ENCODE measurements at regions not wholly inside any gene's neighbourhood (a gene's known extent, or its start where the extent isn't known, plus 50 kb on each side); places are given as distances from the start of the nearest gene placed in this dataset.
"Not testable (repeated sequence)": the region's sequence is repeated elsewhere in the genome, so short reads cannot be mapped to it uniquely, and the experiment has no call there.

DNA sequence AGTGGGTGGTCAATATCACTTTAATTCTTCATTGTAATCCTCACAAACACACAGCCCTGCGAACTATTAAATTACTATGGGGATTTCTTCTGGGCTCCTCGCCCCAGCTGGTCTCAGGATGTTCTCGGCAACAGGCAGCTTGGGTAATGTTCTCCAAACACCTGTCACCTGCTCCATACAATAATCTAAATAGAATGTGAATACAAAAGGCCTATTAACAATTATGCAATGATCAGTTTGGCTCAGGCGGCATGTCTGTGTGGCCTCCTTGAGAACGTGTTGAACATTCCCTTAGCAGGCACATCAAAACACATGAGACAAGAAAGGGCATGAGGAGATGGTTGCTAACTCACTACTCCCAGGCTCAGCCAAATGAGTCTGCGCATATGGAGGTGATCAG lies 158.6 kb upstream of the KBTBD8 start:
- Mint-ChIP-seq H3K27ac (no peak overlapping the region), H3K27me3 (no peaks in the 10 kb centered on the region), H3K36me3 (ENCODE audit: low read depth) (no peaks in the 10 kb centered on the region), H3K4me1 (ENCODE audit: low read depth) (no peaks in the 10 kb centered on the region), H3K4me3 (no peak overlapping the region), H3K9me3 (peaks cover 9% of the 10 kb centered on the region)
- intact Hi-C loops (cut with micrococcal nuclease): no loop called here

DNA sequence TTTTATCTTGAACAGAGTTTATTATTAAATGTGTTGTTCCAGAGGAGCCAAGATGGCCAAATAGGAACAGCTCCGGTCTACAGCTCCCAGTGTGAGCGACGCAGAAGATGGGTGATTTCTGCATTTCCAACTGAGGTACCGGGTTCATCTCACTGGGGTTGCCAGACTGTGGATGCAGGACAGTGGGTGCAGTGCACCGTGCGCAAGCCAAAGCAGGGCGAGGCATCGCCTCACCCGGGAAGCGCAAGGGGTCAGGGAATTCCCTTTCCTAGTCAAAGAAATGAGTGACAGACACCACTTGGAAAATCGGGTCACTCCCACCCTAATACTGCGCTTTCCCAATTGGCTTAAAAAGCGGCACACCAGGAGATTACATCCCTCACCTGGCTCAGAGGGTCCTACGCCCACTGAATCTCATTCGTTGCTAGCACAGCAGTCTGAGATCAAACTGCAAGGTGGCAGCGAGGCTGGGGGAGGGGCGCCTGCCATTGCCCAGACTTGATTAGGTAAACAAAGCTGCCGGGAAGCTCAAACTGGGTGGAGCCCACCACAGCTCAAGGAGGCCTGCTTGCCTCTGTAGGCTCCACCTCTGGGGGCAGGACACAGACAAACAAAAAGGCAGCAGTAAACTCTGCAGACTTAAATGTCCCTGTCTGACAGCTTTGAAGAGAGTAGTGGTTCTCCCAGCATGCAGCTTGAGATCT lies 155.2 kb upstream of the KBTBD8 start:
- H3K4me1 Mint-ChIP-seq (ENCODE audit: low read depth); intact Hi-C loops (cut with micrococcal nuclease); H3K27me3 Mint-ChIP-seq; H3K27ac Mint-ChIP-seq; H3K9me3 Mint-ChIP-seq; H3K36me3 Mint-ChIP-seq (ENCODE audit: low read depth); H3K4me3 Mint-ChIP-seq: not testable (repeated sequence)

DNA sequence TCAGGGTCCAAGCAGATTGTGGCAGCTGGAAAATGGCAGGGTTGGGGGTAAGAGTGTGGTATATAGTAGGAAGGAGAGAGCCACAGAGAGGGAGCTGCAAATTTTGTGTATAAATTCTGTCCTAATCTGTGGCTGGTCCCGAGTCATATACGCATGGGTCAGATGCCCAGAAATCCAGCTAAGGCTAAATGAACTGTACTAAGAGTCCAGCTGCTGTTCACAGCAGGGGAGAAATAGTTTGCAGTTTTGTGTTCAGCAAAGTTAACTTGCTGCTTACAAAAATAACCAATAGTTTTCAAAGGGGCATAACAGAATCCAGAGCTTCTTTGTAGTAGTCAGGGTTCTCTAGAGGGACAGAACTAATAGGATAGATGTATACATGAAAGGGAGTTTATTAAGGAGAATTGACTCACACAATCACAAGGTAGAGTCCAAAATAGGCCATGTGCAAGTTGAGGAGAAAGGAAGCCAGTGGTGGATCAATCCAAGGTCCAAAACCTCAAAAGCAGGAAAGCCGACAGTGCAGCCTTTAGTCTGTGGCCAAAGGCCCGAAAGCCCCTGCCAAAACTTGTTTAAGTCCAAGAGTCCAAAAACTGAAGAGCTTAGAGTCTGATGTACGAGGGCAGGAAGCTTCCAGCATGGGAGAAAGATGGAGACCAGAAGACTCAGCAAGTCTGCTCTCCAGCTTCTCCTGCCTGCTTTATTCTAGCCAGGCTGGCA lies 146.1 kb upstream of the KBTBD8 start:
- Mint-ChIP-seq H3K4me1 (ENCODE audit: low read depth) (no peaks in the 10 kb centered on the region), H3K36me3 (ENCODE audit: low read depth) (no peaks in the 10 kb centered on the region), H3K27ac (no peak overlapping the region), H3K4me3 (no peak overlapping the region), H3K27me3 (no peaks in the 10 kb centered on the region), H3K9me3 (no peaks in the 10 kb centered on the region)
- intact Hi-C loops (cut with micrococcal nuclease): no loop called here

DNA sequence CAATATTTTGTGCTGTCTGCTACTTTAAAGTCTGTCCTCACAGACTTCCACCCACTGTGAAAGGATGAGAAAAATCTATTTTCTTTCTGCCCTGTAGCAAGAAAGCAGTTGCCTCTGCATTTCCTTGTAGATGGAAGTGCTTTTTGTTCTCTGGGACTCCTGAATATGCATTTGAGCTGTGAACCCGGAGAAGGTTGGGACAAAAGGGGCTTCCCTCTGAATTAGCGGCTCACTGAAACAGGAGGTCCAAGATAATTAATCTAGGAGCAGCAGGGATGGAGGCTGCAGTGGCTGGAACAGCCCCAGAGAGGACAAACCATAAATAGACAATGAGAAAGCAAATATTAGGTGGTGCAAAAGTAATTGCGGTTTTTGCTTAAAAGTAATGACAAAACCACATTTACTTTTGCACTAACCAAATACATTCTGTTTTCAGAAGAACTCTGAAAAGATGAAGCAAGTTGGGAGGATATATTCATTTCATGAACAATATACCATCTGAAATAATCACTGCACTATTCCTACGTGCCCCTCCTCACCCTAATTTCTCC lies 143.4 kb upstream of the KBTBD8 start:
- intact Hi-C loops (cut with micrococcal nuclease): no loop called here
- Mint-ChIP-seq H3K27ac (no peak overlapping the region), H3K4me3 (no peak overlapping the region), H3K4me1 (ENCODE audit: low read depth) (no peaks in the 10 kb centered on the region), H3K27me3 (no peaks in the 10 kb centered on the region), H3K9me3 (no peaks in the 10 kb centered on the region), H3K36me3 (ENCODE audit: low read depth) (no peaks in the 10 kb centered on the region)

DNA sequence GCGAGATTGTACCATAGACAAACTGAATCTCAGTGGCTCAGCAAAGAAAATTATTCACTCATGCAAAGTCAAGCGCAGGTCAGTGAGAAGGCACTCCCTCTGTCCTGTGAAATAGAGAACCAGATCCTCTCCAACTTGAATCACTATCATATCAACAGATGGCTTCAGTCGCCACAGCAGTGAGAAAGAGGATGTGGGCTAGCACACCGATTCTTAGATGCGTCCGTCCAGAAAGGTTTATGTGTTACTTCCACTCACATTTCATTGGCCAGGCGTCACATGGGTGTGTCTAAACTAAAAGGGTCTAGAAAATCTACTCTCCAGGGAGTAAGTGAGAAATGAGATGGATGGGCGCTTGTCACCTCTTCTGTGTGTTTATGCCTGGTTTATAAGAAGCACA lies 141.6 kb upstream of the KBTBD8 start:
- Mint-ChIP-seq H3K4me3 (no peak overlapping the region), H3K27me3 (no peaks in the 10 kb centered on the region)
- intact Hi-C loops (cut with micrococcal nuclease): no loop called here

DNA sequence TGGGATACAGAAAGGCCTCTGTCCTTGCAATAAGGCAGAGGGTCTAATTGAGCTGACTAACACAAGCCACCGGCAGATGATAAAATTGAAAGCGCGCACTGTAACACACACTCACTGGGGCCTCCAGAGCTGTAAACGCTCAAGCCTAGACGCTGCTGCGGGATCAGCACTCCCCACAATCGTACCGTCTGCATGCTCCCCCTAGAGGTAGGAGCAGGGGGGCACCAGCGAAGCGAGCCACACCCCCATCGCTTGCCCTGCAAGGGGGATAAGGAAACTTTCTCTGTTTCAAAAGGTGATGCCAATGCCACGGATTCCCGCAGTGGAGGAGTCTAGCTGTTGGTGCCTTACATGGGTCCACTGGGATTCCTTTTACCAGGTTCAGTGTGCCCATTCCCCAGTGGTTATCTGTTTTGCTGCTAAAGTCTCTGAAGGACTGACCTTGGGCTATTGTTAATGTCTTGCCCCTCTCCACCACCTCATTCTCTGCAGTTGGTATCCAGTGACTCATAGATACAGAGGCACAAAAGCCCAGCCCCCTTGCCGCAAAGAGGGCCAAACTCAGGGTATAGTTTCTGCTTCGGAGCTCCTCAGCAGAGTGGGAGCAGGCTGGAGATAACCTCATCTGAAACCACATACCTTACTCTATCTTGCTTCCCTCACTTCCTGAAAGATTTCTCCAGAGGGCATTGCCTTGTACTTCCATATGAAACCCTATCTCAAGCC lies 139.3 kb upstream of the KBTBD8 start:
- Mint-ChIP-seq H3K4me3 (no peak overlapping the region), H3K36me3 (ENCODE audit: low read depth) (no peaks in the 10 kb centered on the region), H3K4me1 (ENCODE audit: low read depth) (no peaks in the 10 kb centered on the region), H3K27me3 (no peaks in the 10 kb centered on the region), H3K9me3 (no peaks in the 10 kb centered on the region), H3K27ac (no peak overlapping the region)
- intact Hi-C loops (cut with micrococcal nuclease): no loop called here

More for the DNA sequence above, 141.6 kb upstream of the KBTBD8 start:
- Mint-ChIP-seq H3K9me3 (no peaks in the 10 kb centered on the region), H3K4me1 (ENCODE audit: low read depth) (no peaks in the 10 kb centered on the region), H3K36me3 (ENCODE audit: low read depth) (no peaks in the 10 kb centered on the region), H3K27ac (no peak overlapping the region)

DNA sequence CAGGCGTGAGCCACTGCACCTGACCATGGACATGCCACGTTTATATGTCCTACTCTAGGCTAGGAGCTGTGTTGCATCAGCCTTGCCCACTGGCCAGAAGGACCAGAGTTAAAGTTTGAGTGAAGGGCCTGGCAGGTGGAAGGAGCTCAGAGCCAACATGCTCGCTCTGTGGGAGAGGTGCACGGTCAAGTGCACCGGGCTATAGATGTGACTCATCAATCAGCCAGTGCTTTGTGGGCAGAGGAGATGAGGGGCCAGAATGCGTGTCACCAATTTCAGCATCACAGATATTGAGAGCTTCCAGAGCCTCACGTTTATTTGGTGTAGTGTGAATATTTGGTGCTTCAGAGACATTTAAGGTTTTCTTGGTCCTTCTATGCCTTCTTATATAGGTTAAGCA lies 137.3 kb upstream of the KBTBD8 start:
- Mint-ChIP-seq H3K27me3 (no peaks in the 10 kb centered on the region), H3K27ac (no peak overlapping the region), H3K4me3 (no peak overlapping the region), H3K9me3 (no peaks in the 10 kb centered on the region), H3K4me1 (ENCODE audit: low read depth) (no peaks in the 10 kb centered on the region), H3K36me3 (ENCODE audit: low read depth) (no peaks in the 10 kb centered on the region)
- intact Hi-C loops (cut with micrococcal nuclease): no loop called here

DNA sequence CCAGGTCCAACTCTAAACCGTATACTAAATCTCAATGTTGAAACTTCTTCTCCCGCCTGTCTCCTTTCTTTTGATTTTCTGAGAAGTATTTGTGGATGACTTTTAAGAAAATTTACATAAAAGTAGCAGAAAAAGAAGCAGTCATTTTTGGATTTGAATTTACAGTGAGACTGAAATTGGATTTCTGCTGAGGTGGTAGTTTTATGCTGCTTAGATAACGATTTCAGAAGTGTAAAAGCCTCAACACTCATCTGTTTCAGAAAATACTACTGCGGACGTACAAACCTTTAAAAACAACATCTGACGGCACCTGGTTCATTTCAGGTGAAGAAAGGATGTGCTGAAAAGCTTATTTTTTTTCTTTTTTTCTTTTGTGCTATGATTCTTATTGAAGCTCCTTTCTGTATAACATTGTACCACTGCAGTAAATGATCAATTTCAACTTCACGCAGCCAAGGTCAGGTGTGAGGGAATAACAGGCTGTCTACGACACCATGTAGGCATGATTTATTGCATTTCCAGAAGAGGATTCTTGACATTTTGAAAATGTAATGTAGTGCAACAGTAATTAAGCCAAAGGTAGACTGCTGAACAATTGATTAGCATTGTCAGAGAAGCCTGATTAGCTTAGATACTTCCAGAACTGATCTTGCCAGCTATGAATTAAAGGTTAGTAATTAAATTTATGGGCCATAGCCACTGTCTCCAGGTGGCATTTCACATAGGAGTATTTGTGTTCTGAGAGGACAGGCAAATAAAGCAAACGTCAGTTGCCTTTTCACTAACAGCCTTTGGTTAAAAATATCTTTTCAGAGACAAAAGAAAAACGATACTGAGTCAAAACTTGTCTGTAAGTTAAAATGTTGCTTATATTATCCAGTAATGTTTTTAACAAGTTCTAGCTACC lies 134.6 kb upstream of the KBTBD8 start:
- intact Hi-C loops (cut with micrococcal nuclease): no loop called here
- no peaks in the 10 kb centered on the region for H3K27me3 Mint-ChIP-seq
- no peaks in the 10 kb centered on the region for H3K4me1 Mint-ChIP-seq (ENCODE audit: low read depth)
- no peaks in the 10 kb centered on the region for H3K36me3 Mint-ChIP-seq (ENCODE audit: low read depth)
- H3K4me3 Mint-ChIP-seq: no peak overlapping the region
- no peaks in the 10 kb centered on the region for H3K9me3 Mint-ChIP-seq
- H3K27ac Mint-ChIP-seq: no peak overlapping the region

DNA sequence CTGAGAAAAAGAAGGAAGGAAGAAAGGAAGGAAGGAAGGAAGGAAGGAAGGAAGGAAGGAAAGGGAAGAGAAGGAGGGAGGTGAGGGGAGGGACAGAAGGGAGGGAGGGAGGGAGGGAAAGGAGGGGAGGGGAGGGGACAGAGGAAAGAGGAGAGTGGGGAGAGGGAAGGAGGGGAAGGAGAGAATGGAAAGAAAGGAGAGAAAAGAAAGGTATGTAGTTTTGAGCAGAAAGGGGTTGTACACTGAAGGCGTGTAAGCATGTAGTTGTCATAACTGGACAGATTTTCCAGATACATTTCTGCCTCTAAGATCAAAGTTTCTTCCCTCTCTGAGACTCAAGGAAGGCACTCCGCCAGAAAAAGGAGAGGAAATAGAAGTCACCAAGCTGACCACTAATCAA lies 113.4 kb upstream of the KBTBD8 start:
- Mint-ChIP-seq H3K9me3 (peaks cover 12% of the 10 kb centered on the region), H3K4me1 (ENCODE audit: low read depth) (no peaks in the 10 kb centered on the region), H3K4me3 (no peak overlapping the region), H3K36me3 (ENCODE audit: low read depth) (no peaks in the 10 kb centered on the region), H3K27ac (no peak overlapping the region), H3K27me3 (no peaks in the 10 kb centered on the region)
- intact Hi-C loops (cut with micrococcal nuclease): no loop called here

DNA sequence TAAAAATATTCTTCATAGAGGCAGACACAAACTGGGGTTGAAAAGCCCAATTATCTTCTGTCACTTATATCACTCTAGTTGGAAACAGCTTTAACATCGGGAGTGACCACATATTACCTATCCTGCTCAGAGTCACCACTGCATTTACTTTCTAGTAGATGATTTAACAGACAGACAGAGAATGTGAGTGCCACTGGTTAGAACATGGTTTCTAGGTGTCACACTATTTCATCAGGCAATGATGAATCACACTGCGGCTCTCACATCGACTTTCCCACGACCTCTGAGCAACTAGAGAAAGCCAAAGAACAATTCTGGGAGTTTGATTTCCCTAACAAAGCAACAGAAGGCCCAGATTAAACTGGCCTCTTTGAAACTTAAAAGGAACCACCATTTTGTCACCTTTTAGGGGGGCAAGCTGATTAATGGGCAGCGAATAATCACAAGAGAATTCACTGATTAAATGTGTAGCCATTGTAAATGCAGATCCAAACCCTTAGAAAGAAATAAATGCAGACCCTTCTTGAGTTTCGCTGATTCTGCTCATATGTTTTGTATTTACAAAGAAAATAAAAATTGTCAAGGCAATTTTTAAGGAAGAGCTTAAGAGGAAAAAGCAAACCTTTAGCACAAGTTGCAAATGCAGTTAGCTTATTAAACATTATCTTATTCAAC lies 112.6 kb upstream of the KBTBD8 start:
- intact Hi-C loops (cut with micrococcal nuclease): no loop called here
- Mint-ChIP-seq H3K4me3 (no peak overlapping the region), H3K4me1 (ENCODE audit: low read depth) (no peaks in the 10 kb centered on the region), H3K27me3 (no peaks in the 10 kb centered on the region), H3K27ac (no peak overlapping the region), H3K9me3 (peaks cover 12% of the 10 kb centered on the region), H3K36me3 (ENCODE audit: low read depth) (no peaks in the 10 kb centered on the region)

DNA sequence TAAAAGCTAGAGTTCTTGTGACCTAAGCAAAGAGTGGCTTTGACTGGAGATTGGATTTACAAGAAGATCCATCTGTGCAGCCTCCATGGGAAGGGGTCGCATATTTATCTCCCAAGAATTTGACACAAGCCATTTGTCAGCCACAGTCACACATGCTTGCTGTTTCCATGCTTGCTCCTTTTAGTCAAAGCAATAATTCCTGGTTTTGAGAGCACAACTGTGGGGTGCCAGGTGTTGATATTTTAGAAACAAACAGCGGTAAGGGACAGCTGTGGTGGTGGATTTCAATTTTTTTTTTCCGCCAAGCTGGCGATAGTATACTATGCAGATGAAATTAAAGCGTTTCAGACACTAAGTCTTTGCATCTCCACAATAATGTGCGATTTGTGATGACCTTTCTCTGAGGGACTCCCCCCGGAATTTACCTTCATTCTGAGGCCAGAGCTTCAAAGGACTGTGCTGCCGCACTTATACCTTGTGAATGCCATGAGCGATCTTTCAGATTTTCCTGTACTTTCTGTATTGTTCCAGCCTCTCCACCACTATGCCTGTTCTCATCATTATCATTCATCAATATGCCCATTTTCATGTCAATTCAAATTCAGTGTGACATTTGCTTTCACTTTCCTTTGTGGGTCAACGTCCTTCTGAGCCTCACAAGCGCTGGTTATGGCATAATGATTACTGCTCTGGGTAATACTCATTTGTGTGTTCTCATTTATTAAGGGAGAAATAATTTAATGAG lies 108.2 kb upstream of the KBTBD8 start:
- no peak overlapping the region for H3K27ac Mint-ChIP-seq
- no peaks in the 10 kb centered on the region for H3K27me3 Mint-ChIP-seq
- H3K4me1 Mint-ChIP-seq (ENCODE audit: low read depth): no peaks in the 10 kb centered on the region
- intact Hi-C loops (cut with micrococcal nuclease): no loop called here
- no peak overlapping the region for H3K4me3 Mint-ChIP-seq
- peaks cover 23% of the 10 kb centered on the region for H3K9me3 Mint-ChIP-seq
- no peaks in the 10 kb centered on the region for H3K36me3 Mint-ChIP-seq (ENCODE audit: low read depth)

DNA sequence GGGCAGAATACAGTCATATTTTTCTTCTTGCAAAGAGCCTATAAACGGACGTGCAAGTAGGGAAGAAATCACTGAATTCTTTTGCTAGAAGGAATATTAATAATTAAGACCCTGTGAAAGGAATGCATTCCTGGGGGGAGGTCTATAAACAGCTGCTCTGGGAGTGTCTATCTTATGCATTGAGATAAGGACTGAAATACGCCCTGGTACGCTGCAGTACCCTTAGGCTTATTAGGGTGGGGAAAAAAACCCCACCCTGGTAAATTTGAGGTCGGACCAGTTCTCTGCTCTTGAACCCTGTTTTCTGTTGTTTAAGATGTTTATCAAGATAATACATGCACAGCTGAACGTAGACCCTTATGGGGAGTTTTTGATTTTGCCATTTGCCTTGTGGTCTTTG lies 100.0 kb upstream of the KBTBD8 start:
- Mint-ChIP-seq H3K27ac (no peak overlapping the region), H3K9me3 (peaks cover 94% of the 10 kb centered on the region), H3K27me3 (no peaks in the 10 kb centered on the region), H3K4me1 (ENCODE audit: low read depth) (no peaks in the 10 kb centered on the region), H3K4me3 (no peak overlapping the region), H3K36me3 (ENCODE audit: low read depth) (no peaks in the 10 kb centered on the region)
- intact Hi-C loops (cut with micrococcal nuclease): no loop called here

DNA sequence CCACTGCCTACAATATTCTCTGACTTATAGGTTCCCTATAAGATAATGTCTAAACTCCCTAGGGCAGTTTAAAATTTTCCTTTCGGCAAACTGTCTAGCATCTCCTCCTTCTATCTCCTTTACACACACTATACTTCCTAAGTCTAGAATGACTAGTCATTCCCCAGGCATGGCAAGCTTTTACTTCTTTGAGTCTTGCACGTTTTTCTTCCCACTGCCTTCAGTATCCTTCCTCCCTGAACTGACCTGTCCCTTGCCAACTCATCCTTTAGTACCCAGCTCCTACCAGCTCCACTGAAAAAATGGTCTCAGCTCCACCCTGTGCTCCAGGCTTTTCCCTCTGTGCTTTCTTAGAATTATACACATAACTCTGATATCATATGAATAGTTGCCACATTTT lies 93.8 kb upstream of the KBTBD8 start:
- no peaks in the 10 kb centered on the region for H3K27me3 Mint-ChIP-seq
- H3K9me3 Mint-ChIP-seq: peaks cover 35% of the 10 kb centered on the region
- no peaks in the 10 kb centered on the region for H3K36me3 Mint-ChIP-seq (ENCODE audit: low read depth)
- intact Hi-C loops (cut with micrococcal nuclease): no loop called here
- no peak overlapping the region for H3K27ac Mint-ChIP-seq
- H3K4me3 Mint-ChIP-seq: no peak overlapping the region
- H3K4me1 Mint-ChIP-seq (ENCODE audit: low read depth): peaks cover 5% of the 10 kb centered on the region
